Stimulated activated naive CD4-positive, alpha-beta T cell (primary cell): ENCODE measurements at regions not wholly inside any gene's neighbourhood (a gene's known extent, or its start where the extent isn't known, plus 50 kb on each side); places are given as distances from the start of the nearest gene placed in this dataset.

Source experiments
- DNase-seq, 6 experiments: peaks; one replicate each; lab custom pipeline; 2025; lab: John Stamatoyannopoulos, UW

- DNase-seq: no peak
Observed at GRCh38 chr9:84177407-84177806, 163.2 kb downstream of the SLC28A3 start.

DNA sequence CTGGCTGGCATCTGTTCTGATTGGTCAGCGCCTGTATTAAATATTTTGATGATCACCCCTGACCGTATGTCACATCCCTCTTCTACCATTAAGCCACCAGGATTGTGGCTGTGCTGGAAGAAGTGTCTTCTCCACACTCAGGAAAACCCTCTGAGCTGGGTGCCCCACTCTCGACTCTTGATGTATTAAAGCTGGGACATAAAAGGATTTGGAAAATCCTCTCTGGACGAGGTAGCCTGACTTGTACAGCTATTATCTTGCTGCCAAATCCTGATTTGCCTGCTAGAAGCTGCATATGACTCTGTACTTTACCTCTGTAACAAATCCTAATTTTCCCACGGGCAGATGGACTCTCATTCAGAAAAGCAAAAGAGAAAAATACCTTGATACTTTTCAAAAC, 161.0 kb downstream of the SLC28A3 start:
- no peak for DNase-seq

- DNase-seq: no peak
Observed at GRCh38 chr9:84187090-84187489, 153.5 kb downstream of the SLC28A3 start.

DNA sequence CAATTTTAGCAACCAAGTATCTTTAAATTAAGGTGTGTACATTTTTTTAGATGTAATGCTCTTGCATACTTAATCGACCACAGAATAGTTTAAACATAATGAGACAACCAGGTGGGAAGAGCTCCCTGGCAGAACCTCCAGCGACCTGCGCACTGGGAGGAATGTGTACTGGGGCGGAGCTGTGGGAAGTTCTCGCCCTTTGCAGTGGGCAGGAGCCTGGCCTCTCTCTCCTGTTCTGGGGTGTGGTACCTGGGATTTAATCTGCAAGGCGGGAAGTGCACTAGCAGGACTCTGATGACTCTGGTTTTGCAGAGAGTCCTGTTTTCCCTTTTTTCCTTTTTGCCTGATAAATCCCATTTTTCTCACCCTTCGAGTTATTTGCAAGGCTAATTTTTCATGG, 150.7 kb downstream of the SLC28A3 start:
- DNase-seq: no peak

DNA sequence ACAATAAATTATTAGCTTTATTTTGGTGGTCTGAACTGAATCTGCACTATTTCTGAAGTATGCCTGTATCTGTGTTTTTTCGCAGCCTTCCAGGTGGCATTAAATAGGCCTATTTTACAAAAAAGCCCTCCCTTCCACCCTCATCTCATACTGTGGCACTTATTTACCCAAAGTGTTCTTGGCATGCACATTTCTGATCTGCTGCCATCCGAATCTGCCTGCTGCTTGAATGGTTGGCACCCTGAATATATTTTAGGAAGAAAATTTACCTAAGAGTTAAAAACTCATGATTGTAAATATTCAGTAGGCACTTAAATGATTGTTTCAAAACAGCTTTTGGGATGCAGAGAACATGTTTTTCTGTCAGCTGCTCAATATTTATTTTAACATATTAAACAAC, 150.1 kb downstream of the SLC28A3 start:
- DNase-seq: no peak

GRCh38 chr9:84206801-84207370, 133.7 kb downstream of the SLC28A3 start:
- no peak for DNase-seq

GRCh38 chr9:84207491-84207951, 133.0 kb downstream of the SLC28A3 start:
- DNase-seq: no peak

- no peak for DNase-seq
Observed at GRCh38 chr9:84212246-84212645, 128.3 kb downstream of the SLC28A3 start.

DNA sequence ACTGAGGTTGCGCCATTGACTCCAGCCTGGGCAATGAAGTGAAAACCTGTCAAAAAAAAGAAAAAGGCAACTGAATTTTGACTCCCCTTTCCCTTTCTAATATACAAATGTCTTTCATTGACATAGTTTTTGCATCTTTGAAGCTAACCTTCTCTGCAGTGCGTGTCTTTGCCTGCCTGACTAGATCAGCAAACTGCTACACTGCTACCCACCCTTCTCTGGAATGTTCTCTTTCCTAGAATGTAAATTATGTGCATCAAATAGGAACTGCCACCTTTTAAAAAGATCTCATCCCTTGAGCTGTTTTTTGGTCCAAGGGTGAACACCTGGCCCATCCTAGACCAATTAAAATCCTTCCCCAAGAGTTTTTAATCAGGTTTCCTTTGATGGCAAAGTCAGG, 127.6 kb downstream of the SLC28A3 start:
- no peak for DNase-seq

- no peak for DNase-seq
Observed at GRCh38 chr9:84216151-84216550, 124.4 kb downstream of the SLC28A3 start.

DNA sequence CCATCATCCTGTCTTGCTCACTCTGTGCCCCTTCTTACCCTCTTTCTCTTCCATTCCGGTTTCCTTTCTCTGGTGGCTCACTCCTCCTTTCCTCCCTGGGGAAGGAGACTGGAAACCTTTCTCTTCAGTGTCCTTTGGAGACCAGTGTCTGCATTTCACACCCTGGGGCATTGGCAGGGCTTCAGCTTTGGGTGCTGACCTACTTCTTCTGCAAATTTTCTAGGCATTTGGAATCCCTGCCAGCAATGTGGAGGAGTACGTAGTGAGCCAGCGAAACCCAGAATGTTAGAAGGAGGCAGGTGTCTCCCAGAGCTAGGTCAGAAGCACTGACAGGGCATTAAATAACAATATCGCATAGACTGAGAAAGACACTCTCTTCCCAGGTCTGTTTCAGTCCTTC, 122.2 kb downstream of the SLC28A3 start:
- no peak for DNase-seq

GRCh38 chr9:84224246-84224645, 116.3 kb downstream of the SLC28A3 start:
- DNase-seq: no peak
